ENCODE measurements at regions not wholly inside any gene's neighbourhood (a gene's known extent, or its start where the extent isn't known, plus 50 kb on each side); places are given as distances from the start of the nearest gene placed in this dataset.

- TF ChIP-seq CTCF (conservative IDR thresholded peaks at IDR 0.05; ENCODE audit: low read length) (no peak), EZH2phosphoT487 (IDR thresholded peaks at IDR 0.05; ENCODE audit: borderline replicate concordance) (no peak)
These were observed 77.5 kb upstream of the CADM2 start for GRCh38 chr3:84881288-84881687.
